AG09309 (cell line): ENCODE measurements at regions not wholly inside any gene's neighbourhood (a gene's known extent, or its start where the extent isn't known, plus 50 kb on each side); places are given as distances from the start of the nearest gene placed in this dataset.

Source experiments
- DNase-seq: peaks from one replicate; pipeline ENCODE4 v3.0.0-alpha.2; 2010; ENCODE audit warnings: low read depth
- H3K4me3 ChIP-seq: 2 replicates; pipeline ENCODE4 v1.5.1; 2011; ENCODE audit warnings: mild to moderate bottlenecking, low read depth, low read length, moderate library complexity; ENCODE audit not compliant: control insufficient read depth
- TF ChIP-seq, protein P1 (sequence below): IDR thresholded peaks from 2 replicates; pipeline ENCODE4 v1.5.1; 2011; ENCODE audit warnings: mild to moderate bottlenecking, low read depth, low read length, inconsistent platforms; ENCODE audit not compliant: insufficient read depth, control insufficient read depth; ENCODE audit errors: missing control alignments

DNA sequence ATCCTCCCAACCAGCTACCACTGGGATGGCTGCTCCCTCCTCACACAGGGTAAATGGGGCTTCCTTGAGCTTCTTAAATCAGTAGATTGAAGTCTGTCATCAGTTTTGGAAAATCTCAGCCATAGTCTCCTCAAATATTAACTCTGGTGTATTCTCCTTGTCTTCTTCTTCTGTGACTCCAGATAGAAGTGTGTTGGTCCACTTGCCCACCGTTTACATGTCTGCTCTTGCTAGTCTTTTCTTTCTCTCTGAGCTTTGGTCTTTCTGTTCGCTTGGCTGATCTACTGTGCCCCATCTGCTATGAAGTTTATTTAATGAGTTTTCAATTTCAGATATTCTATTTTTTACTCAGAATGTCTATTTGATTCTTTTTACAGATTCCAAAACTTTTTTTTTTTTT is 281.7 kb upstream of the HDAC4 start:
- no peak overlapping the region for H3K4me3 ChIP-seq
- TF ChIP-seq, protein P1, sequence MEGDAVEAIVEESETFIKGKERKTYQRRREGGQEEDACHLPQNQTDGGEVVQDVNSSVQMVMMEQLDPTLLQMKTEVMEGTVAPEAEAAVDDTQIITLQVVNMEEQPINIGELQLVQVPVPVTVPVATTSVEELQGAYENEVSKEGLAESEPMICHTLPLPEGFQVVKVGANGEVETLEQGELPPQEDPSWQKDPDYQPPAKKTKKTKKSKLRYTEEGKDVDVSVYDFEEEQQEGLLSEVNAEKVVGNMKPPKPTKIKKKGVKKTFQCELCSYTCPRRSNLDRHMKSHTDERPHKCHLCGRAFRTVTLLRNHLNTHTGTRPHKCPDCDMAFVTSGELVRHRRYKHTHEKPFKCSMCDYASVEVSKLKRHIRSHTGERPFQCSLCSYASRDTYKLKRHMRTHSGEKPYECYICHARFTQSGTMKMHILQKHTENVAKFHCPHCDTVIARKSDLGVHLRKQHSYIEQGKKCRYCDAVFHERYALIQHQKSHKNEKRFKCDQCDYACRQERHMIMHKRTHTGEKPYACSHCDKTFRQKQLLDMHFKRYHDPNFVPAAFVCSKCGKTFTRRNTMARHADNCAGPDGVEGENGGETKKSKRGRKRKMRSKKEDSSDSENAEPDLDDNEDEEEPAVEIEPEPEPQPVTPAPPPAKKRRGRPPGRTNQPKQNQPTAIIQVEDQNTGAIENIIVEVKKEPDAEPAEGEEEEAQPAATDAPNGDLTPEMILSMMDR, result no peak
- DNase-seq, result no peak

DNA sequence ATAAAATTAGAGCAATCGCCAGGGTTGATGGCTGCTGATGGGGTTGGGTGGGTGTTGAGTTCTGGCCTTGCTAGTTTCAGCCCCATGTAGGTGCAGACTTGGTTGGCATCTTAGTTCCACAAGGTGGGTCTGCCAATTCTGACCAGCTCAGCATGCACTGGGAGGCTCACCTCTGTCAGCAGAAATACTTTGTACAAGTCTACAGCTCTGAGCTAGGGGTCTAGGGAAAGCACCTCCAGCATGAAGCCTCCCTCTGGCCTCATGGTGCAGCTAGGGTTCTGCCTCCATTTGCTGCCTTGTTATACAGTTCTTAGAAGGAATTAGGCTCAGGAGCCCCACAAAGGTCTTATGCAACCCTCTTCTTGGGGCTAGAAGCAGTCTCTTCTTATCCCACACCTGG is 278.9 kb upstream of the HDAC4 start:
- H3K4me3 ChIP-seq, result no peak overlapping the region

DNA sequence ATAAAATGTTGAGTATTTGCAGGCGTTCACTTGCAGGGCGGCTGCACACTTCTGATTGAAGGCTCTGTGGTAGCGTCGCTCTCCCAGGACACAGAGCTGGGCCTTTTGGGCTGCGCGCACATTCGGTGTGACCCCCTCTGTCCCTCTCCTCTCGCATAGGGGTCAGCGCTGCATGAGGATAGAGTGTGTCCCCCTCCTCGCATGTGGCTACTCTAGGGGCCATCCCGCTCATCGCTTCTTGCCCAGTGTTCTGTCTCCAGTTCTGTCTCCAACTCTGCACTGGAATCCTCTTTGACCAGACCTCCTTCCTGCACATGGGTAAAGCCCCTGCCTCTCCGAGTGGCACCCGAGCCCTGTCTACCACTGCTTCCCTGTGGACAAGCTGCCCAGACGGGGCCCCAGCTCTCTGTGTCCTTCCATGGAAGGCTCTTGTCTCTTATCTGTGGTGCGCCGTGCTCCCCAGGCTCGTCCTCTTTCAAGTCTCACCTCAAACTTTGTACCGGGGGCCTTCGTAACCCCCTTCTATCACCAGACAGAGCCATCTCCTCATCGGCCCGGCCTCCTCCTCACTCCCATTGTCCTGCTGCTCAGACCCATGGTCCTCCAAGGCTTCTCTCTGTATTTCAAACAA is 278.0 kb upstream of the HDAC4 start:
- no peak for DNase-seq
- H3K4me3 ChIP-seq, result no peak overlapping the region
- TF ChIP-seq, protein P1, result no peak

More for the DNA sequence above, 278.9 kb upstream of the HDAC4 start:
- no peak for DNase-seq
- TF ChIP-seq, protein P1, result no peak

DNA sequence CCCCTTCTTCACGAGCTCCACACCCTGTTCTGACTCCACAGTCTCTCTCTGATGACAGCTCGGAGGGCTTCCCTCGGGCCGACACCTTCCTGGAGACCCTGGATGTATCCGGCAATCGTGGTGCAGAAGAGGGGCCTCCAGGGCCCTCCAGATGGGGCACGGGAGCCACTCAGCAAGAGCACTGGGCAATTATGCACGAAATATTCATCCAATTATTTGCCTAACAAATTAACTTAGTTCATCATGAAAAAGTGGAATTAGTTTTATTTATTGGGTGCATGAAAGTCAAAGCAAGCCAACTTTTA is 277.3 kb upstream of the HDAC4 start:
- TF ChIP-seq, protein P1, result no peak
- no peak for DNase-seq

DNA sequence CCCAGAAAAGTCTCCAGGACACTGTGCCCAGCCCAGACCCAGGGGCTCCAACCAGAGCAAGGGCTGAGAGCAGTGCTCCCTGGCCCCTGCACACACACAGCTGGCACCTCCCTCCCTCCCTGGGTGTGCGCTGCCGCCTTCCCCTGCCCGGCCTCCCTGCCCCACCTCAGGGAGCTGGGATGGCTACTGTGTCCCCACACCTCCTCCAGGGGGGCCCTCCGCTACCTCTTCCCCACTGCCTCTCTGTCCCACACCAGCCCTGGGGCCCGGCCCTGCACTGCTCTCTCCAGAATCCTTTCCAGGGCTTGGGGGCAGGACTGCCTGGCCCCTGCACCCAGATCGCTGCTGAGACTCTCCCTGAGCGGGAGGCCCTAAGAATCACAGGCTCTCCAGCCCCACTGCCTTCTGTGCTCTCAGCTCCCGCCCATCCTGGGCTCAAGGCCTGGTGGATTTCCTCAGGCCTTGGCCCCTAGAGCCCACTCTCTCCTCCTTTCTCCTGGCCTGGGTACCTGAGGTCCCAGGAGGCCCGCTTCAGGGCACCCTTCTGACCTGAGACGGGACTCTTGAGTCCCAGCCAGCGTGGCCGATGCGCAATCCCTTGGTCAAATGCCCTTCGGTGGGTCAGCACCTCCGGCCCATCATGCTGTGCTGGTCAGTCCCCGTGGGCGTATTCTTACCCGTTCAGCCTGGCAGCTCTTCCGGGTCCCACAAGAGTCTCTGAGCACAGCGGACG is 276.8 kb upstream of the HDAC4 start:
- TF ChIP-seq, protein P1, result no peak

More for the DNA sequence above, 277.3 kb upstream of the HDAC4 start:
- H3K4me3 ChIP-seq, result no peak overlapping the region

DNA sequence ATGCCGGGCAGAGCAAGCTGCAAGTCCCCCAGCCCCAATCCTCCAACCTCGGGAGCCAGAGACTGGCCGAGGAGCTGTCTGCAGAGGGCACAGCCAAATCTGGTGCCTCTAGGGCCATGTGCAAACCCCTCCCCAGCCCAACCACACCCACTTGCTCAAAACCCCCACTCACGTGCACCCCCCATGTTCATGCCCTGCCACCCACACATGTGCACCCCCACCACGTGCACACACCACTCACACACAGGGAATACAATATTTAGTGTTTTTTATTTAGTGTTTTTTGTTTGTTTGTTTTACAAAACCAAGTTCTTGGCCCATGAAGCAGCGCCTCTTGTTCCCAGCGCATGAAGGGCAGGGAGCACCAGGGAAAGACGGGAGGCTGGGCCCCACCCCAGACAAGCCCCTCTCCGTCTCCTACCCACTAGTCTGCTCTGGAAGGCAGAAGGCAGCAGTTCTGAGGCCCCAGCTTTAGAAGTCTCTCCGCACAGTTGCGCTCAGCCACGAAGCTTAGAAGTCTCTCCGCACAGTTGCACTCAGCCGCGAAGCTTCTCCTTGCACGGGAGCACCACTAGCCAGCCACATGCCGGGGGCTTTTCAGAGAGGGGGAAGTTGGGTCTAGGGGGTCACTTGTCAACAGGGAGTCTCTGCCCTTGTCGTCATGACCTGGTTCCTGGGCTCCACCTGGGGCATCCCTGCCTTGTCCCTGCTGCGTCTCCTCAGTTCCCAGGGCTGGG is 276.1 kb upstream of the HDAC4 start:
- DNase-seq, result no peak
- no peak overlapping the region for H3K4me3 ChIP-seq
- TF ChIP-seq, protein P1, result no peak

More for the DNA sequence above, 276.8 kb upstream of the HDAC4 start:
- no peak for DNase-seq
- no peak overlapping the region for H3K4me3 ChIP-seq
